GM18870 (cell line): ENCODE measurements at regions not wholly inside any gene's neighbourhood (a gene's known extent, or its start where the extent isn't known, plus 50 kb on each side); places are given as distances from the start of the nearest gene placed in this dataset.
"Not testable (repeated sequence)": the region's sequence is repeated elsewhere in the genome, so short reads cannot be mapped to it uniquely, and the experiment has no call there.

Source experiments
- ATAC-seq: cut with Tn5 transposase; IDR thresholded peaks from one replicate; pipeline ENCODE4 v1.9.1; 2021; ENCODE audit warnings: moderate library complexity; ENCODE audit not compliant: unreplicated experiment

DNA sequence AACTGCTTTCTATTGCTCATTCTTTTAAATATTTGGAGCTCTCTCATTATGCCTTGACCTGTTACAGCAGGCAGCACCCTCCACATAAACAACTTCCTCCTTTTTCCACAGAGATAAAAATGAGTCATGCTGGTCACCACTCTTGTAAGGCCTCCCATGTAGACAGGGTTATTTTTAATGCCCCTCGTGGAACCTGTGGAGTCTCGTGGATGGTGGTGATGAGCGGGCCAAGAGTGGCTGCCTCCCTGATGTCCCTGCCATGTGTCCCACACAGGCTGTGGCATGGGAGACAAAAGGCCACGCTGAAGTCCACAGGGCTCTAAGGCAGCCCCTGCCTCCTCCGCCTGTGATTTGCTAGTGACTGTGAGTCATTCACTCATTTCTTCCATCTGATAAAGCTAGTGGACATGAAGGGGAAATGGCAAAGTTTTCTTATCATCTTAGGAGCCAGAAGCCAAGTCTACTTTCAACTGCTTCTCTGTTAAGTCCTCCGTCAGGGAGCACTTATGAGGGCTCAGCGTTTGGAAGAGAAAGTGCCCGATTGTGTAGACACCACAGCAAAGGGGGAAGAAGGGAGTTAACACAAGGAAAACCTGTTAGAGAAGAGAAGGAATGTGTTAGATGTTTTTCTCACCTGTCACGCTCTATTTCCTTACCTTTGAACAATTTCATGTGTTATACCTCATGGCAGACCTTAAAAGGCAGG lies 121.6 kb upstream of the FAT1 start:
- ATAC-seq: no peak

DNA sequence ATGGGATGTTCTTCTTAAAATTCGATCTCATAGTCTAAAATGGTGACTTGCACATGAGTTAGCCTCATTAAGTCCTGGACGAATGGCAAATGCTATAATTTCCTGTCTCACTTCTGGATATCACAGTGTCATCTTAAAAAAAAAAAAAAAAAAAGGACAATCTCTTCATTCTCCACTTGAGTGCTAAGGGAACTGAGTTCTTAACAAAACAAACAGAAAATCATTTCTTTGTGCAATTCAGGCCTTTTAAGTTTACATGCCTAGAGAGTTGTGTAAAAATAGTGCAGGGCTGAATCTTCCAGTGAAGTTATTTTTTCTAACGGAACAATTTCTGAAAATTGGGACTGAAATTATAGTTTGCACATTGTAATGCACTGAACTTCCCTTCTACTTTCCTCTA lies 122.8 kb upstream of the FAT1 start:
- no peak for ATAC-seq

DNA sequence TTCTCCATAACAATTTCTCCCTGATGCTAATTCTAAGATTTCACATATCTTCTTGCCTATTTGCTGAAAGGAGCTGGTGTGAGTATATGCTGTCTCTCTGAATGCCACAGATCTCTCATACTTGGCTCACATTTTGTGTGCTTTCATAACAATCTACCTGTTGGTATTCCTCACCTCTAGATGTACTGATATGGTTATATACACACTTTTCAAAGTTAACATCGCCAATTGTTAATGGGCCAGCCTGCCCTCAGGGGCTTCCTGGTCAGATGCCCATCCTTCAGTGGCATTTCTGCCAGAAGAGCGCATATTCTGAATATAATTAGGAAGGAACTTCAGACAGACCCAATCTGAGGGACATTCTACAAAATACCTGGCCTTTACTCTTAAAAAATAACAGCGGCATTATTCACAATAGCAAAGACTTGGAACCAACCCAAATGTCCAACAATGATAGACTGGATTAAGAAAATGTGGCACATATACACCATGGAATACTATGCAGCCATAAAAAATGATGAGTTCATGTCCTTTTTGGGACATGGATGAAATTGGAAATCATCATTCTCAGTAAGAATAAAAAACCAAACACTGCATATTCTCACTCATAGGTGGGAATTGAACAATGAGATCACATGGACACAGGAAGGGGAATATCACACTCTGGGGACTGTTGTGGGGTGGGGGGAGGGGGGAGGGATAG lies 123.9 kb upstream of the FAT1 start:
- ATAC-seq: not testable (repeated sequence)

DNA sequence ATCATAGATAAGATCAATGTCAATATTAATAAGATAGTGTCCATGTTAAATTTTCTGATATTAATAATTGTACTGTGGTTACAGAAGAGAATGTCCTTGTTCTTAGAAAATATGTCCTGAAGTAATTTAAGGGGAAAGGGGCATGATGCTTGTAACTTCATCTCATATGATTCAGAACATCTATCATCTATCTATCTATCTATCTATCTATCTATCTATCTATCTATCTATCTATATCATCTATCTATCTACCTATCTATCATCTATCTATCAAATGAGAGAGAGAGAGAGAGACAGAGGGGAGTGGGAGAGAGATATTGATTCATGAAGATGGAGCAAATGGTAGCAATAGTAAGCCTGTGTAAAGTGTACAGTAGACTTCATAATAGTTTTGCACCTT lies 124.8 kb upstream of the FAT1 start:
- ATAC-seq: no peak

DNA sequence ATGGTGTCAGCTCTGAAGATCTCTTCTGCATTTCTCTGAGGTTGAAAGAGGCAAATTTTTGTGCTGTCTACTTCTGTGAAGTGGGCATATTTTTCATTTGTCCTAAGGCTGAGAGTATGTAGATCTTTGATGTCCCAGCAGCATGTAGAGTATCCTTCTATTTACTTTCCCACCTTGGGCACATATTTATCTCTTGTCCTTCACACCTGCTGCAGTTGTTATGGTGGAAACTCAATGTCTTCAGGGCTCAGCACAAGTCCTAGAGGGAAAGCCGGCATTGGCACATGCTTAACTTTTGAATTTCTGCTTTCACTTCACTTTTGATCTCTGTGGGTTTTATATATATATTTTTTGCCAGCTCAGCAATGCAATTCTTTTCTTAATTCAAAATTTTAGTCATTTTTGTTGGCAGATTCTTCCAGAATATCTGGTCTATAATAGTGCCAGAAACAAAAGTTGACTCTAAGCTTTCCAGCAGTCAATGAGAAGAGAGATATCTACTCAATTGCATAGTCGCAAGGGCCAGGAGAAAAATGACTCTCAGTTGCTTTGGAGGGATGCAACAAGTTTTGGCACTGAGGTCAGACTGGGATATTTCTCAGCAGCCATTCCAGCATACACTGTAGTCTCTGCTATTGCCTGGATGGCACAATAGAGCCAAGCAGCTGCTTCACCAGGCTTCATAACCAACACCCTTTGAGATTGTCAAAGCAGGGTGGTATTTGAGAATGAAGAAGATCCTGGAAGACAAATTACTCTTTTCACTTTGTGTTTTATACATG lies 127.8 kb upstream of the FAT1 start:
- ATAC-seq: no peak

DNA sequence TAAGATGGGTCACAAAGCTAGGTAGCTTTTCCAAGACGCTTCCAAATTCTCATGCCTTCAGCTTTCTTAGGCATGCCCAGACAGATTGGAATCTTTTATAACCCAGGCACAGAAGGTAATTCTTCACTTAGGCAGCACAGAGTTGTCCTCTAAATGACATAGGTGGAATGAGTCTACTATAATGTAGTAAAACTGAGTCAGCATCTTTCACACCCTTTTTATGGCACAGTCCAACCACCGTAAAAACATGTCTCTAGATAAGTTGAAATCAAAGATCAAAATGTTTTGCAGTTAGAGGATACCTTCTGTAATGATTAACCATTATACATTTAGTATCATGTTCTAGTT lies 128.4 kb upstream of the FAT1 start:
- ATAC-seq: no peak

DNA sequence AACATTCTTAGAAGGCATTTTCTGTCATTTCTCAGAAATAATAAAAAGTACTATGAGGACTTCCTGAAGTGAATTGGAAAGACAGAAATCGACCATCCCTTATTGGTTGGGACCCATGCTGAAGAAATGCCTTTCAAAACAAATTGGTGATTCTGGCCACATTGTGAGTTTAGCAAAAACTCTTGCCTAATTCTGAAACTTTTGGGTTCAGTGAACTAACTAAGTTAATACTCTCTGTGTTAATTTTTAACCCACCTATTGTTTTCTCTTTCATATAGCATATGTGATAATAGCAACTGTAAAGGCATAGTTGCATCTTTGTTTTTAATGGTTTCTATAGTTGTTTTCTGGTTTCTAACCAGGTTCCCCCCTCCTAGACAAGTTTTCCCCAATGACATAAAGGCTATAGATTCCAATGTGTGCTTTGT lies 129.3 kb upstream of the FAT1 start:
- peak; percentile 69 for ATAC-seq

DNA sequence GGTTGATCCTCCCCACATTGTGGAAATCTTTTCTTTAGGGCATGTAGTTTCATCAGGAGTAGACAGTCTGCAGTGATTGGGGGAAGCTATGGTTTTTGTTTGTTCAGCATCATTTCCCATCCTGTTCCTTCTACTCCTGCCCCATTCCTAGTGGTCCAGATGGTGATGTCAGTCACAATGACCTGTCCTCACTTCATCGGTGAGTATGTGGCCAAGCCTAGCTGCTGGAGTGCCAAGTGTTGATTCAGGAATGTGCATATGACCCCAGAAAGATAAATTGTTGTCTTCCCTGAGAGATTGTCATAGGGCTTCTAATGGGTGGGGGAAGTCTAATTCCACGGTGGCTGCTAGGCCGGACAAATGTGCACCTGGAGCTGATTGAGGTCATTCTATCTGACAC lies 130.6 kb upstream of the FAT1 start:
- no peak for ATAC-seq

DNA sequence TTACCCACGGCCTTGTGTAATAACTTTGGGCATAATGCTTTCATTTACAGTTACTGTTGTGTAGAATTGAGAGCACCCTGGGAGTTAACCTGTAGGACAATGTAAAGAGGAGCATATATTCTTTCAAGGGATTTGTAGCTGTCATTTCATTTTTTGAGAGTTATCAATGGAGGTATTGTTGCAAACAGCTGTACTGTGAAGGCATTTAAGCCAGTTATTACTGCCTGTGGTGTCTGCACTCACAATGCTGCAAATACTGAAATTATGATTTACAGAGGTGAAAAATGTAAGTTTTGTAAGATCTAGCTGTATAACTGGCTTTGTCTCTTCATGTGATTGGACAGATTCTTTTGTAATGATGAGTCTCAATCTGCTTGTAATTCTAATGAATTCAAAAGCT lies 131.5 kb upstream of the FAT1 start:
- ATAC-seq: no peak

DNA sequence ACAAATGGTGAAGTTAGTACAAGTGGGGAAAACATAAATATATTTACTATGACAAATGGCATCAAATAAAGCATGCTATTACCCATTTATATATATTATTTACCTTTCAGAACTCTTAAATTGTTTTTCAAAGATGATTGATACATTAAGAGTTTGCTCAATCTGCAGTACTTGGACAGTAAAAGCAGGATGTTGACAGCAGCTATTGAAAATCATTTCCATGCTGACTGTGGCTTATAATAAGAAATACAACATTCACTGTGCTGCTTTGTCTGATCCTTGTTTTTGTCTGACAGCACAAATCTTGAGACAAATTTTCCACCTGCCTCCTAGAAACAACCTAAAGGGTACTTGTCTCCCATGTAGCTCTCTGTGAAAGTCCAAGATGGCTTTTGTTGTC lies 134.1 kb upstream of the FAT1 start:
- ATAC-seq: no peak

DNA sequence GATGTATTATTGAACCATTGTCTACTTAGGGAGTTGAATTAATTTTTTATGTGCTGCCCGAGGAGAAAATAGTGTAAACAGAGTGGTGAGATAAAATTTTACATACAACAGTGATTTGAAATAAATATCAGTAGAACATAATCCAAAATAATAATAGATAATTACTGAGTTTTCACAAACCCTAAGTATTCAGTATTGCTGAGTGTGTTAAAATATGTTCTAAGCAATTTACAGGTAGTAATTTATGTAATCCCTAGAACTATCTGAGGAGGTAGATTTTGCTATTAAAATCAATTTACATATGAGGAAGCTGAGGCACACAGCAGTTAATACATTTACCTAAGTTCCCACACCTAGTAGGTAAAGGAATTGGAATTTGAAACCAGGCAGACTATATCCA lies 134.7 kb upstream of the FAT1 start:
- no peak for ATAC-seq

DNA sequence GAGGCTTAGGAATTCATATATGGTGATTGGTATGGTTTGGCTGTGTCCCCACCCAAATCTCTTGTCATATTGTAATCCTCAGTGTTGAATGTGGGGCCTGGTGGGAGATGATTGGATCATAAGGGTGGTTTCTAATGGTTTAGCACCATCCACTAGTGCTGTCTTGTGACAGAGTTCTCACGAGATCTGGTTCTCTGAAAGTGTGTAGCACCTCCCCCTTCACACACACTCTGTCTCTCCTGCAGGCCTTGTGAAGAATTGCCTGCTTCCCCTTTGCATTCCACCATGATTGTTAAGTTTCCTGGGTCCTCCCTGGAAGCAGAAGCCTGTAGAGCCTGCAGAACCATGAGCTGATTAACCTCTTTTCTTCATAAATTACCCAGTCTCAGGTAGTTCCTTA lies 135.8 kb upstream of the FAT1 start:
- no peak for ATAC-seq

DNA sequence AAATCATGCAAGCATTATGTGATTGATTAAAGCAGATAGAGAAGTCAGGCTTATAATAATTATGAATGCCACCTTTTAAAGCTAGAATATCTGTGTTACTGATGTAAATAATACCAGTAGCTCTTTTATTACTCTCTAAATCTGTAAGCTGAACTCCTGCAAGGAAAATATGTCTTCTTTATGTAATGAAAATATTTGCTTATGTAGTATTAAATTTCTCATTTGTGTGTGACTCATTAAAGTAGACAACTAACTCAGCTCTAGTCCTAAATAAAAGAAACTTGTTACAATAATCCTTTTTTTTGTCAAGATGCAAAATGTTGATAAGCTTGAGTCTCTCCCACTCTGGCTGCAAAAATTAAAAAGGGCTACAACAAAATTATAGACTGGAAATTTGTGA lies 137.7 kb upstream of the FAT1 start:
- ATAC-seq: no peak

DNA sequence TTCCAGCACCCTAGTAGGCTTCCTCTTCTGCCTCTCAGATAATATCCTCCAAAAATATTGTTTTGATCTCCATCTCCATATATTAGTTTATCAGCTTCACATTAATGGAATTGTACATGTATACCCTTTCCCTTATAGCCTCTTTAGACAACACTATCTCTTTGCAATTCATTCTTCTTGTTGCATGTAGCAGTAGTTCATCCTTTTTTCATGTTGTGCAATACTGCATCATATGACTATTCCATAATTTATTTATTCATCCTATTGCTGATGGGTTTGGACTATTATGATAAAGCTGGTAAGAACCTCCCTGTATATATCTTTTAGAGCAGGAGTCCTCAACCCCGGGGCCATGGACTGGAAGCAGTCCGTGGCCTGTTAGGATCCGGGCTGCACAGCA lies 148.2 kb upstream of the FAT1 start:
- no peak for ATAC-seq

DNA sequence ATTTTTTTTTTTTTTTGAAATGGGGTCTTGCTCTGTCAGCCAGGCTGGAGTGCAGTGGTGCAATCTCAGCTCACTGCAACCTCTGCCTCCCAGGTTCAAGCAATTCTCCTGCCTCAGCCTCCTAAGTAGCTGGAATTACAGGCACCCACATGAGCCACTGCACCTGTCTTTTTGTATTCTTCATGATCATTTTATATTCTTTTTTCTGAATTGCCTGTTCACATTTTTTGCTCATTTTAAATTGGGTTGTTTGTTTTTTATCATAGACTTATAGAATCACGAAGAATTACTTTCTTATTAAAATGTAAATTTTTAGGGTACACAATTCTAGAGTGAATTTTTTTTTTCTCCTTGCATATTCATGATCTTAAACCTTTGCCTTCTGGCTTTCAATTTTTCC lies 149.4 kb upstream of the FAT1 start:
- not testable (repeated sequence) for ATAC-seq

DNA sequence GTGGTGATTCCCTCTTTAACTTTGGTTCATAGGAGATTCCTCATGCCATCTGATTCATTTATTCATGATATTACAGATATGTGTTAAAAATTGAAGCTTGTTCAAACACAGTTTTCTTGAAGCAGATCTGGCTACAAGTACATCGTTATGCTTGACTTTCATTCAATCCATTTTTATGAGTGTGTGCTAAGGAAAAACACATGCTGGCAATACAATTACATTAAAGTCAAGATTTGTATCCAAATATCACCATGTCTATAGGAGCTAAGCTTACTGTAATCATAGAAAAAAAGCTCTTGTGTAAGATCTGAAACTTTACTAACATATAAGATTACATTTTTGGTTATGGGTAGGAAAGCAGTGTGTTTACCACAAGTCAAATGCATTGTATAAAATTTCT lies 151.8 kb upstream of the FAT1 start:
- no peak for ATAC-seq

DNA sequence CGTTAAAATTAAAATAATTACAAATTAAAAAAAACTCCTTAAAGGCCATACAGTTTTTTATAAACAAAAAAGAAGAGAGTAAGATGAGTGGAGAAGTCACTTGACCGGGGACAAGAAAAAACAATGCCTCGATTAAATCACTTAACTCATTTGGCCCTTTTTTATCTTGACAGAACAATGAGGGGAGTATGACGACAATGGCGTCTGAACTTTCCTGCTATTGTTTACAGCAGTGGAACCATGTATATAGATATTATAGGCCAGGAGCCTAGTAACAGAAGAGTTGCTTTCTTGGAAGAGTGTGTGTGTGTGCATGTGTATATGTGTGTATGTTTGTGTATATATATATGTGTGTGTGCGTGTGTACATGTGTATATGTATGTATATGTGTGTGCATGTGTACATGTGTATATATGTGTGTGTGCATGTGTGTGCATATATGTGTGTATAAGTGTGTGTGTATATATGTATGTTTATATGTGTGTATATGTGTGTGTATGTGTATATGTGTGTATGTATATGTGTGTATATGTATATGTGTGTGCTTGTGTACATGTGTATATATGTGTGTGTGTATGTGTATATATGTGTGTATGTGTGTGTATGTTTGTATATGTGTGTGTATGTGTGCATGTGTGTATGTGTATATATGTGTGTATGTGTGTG lies 153.4 kb upstream of the FAT1 start:
- no peak for ATAC-seq

DNA sequence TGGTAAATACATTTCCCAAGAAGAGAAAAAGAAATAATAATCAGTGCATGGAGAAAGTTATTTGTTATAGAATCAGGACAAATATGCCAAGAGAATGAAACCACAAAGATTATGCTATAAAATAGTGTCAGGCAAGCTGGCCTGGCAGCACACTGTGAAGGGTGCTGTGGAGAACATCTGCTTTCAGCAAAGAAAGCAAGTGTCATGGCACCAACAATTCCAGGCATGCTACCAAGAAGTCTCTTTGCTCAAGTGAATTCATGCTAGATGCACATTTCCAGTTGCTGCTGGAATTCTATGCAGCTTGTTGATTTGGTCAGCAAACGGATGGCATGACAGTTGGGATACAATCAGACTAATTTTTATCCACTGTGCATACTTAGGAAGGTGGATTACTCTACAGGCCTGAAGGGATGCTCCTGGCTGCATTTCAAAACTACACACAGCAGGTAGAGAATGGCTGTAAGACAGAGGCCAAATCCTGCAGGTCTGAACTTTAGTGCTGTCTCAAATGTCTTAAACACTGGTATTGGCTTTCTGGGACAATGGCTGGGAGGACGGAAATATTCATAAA lies 154.6 kb upstream of the FAT1 start:
- no peak for ATAC-seq

DNA sequence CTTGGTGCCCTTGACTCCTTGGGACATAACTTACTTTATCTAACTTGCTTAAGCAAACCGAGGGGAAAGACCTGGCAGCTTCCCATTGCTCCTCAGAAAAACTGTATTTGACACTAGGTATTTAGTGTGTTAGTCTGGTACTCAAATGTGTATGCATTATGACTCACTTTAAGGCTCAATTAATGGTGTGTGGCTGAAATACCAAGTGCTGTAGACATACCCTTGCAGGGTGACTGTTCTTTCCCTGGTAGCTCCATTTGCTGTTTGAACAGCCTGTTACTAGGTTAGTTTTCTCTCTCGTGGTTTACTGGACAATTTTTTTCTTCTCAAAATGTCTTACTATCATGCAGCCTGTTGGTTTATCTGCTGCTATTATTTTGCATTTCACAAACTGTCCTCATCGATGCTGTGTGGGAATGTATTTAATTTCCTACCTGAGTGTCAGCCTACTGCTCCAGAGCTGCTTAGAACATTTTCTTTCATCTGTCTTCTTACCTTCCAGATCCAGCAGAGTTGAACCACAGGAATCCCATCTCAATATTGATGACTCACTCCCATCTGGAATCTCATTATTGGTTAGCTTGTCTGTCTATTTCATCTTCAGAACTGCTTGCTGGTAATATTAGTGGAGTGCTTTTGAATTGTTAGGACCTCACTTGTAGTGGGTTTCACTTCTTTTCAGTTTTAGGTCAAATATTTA lies 158.0 kb upstream of the FAT1 start:
- ATAC-seq: no peak

DNA sequence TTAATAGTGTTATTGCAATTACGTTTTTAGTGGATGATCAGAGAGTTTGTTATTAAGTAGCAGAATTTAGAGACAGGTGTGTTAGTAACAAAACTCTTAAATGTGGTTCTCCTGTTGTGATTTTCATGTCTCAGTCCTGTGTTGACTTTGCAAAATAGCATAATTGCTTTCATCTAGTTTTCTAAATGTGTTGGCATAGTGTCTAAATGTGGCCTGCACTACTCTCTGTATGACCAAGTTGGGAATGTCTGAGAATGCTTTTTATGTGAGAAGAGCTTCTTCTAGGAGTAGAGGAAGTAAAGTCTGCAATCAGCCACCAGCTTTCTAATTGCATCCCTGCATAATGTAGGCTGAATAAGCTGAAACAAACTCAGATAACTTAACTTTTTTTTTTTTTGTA lies 158.6 kb upstream of the FAT1 start:
- no peak for ATAC-seq

DNA sequence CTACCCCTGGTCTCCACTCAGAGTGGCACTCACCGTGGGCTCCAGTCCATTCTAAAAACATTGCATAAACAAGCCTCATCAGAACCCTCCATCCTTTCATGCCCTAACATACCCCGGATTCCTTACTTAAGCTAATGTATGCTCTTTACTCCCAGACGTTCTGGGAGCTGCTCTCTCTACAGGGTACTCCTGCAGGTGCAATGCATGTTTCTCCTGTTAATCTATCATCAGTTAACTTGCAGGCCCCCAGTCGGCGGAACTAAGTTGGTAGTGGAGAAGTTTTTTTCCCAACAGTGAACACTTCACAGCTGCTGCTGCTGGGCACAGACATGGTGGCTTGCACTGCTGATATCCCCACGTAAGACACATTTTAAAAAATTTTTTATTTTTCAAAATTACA lies 161.6 kb upstream of the FAT1 start:
- ATAC-seq: no peak
